Skeletal muscle tissue (tissue), 1 donor: ENCODE measurements at regions not wholly inside any gene's neighbourhood (a gene's known extent, or its start where the extent isn't known, plus 50 kb on each side); places are given as distances from the start of the nearest gene placed in this dataset. TPM values are rescaled to one million over a fixed set of nuclear protein-coding genes. Genes with fewer than 3 reads are reported as not detected.

ENCODE experiments used
- small RNA-seq: library from RNA; depleted of rRNA; stranded (forward); fragments of <200 nt; gene quantifications from one replicate; pipeline ENCODE3, GENCODE V24; 2014

Small RNAs in the stretch of these regions (small RNA-seq; reads per million reads assigned to genes)
- gene AC104058.1: not detected
